HFF-Myc (cell line): ENCODE measurements at regions not wholly inside any gene's neighbourhood (a gene's known extent, or its start where the extent isn't known, plus 50 kb on each side); places are given as distances from the start of the nearest gene placed in this dataset.
"Not testable (repeated sequence)": the region's sequence is repeated elsewhere in the genome, so short reads cannot be mapped to it uniquely, and the experiment has no call there.

Experiments used
- DNase-seq: peaks from one replicate; pipeline ENCODE4 v3.0.0-alpha.2; 2011; ENCODE audit warnings: low read depth; ENCODE audit errors: extremely low read depth
- H3K4me3 ChIP-seq: replicated peaks from 2 replicates; pipeline ENCODE4 v1.5.1; 2011; ENCODE audit warnings: low read depth, mild to moderate bottlenecking, control low read depth, low read length
- CTCF ChIP-seq: IDR thresholded peaks from 2 replicates; pipeline ENCODE4 v1.5.1; 2012; ENCODE audit warnings: mild to moderate bottlenecking, low read depth, low read length, control low read depth; ENCODE audit errors: missing control alignments

DNA sequence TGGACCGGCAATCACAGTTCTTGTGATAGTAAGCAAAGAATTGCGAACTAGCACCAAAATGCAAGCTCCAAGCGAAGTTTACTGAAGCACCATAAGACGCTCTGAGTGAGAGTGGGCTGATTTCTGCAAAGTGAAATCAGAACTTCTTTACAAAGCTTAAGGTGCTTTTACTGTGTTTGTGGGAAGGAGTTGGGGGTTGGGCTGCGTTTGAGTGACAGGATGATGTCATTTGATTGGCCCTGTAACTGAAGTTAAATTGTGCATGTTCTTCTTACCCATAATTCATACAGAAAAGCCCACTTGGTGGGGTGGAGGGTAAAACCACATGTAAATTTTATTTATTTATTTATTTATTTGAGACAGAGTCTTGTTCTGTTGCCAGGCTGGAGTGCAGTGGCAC is 970.6 kb upstream of the CDH18 start:
- TF ChIP-seq CTCF, result no peak
- H3K4me3 ChIP-seq, result no peak overlapping the region
- DNase-seq, result no peak

DNA sequence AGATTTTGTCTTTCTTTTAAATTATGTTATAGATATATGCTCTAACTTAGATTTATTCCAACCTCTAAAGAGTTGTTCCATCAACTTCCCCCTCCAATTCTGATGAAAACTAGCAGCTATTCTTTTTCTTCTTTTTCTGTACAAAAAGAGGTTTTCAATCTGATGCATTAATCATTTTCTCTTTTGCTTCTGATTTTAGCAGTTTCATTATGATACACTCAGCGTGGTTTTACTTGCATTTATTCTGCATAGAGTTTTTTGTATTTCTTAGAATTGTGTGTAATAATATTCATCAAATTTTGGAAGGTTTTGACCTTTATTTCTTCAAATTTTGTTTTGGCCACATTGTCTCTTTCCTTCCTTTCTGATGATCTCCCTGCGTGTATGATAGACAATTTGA is 968.1 kb upstream of the CDH18 start:
- no peak for TF ChIP-seq CTCF
- H3K4me3 ChIP-seq, result no peak overlapping the region
- DNase-seq, result no peak

DNA sequence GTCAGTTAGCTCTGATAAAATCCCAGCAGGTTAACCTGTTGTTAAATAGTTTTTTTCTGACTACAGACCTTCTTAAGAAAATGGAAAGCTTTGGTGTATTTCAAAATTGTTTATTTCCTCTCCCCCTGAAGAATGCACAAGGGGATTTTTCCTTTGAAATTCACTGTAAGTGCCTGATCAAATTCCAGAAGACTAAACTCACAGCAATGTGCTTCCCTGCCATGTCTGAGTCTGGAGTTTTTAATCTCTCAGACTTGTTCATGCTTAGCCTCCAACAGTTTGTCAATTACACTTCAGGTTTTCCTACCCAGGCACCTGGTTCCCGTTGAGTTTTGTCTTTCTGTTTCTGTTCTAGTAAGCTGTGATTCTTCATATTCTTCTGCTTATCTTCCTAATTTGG is 961.6 kb upstream of the CDH18 start:
- DNase-seq, result no peak
- no peak overlapping the region for H3K4me3 ChIP-seq
- no peak for TF ChIP-seq CTCF

GRCh38 chr5:20943183-20943971 is 955.4 kb upstream of the CDH18 start:
- not testable (repeated sequence) for H3K4me3 ChIP-seq, DNase-seq

- not testable (repeated sequence) for H3K4me3 ChIP-seq, DNase-seq
Measured at GRCh38 chr5:20942603-20943002, 954.6 kb upstream of the CDH18 start.

DNA sequence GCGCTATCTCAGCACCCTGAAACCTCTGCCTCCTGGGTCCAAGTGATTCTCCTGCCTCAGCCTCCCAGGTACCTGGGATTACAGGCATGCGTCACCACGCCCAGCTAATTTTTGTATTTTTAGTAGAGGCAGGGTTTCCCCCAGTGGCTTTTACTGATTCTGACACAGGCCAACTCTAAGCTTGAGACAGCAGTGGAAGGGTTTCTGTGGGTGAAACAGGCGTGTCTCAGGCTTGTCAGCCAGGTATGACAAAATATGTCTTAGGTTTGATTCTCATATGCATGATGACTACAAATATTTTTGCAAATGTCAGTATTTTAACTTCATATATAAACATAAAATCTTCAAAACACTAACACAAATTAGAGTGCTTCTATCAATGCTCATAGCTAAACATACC is 952.8 kb upstream of the CDH18 start:
- not testable (repeated sequence) for DNase-seq, H3K4me3 ChIP-seq

DNA sequence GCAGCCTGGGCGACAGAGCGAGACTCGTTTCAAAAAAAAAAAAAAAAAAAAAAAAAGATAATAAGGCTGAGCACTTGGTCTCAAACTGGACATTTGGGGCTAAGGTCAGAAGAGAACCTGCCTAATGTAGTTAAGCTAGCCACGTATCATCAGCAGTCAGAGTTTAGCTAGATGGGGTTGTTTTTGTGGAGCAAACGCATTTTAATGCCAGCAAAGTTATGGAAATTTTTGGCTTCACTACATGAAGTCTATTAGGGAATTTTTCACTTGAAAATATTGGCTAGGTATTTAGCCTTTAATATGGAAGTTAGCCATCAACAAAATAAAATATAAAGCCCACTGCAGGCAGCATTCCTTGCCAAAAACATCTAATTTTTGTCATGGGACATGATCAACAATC is 902.9 kb upstream of the CDH18 start:
- not testable (repeated sequence) for DNase-seq, H3K4me3 ChIP-seq

- H3K4me3 ChIP-seq, DNase-seq: not testable (repeated sequence)
Measured at GRCh38 chr5:20875726-20876125, 887.7 kb upstream of the CDH18 start.

GRCh38 chr5:20865892-20866291 is 877.9 kb upstream of the CDH18 start:
- not testable (repeated sequence) for DNase-seq, H3K4me3 ChIP-seq

GRCh38 chr5:20833081-20833627 is 845.2 kb upstream of the CDH18 start:
- no peak for DNase-seq
- no peak overlapping the region for H3K4me3 ChIP-seq
- no peak for TF ChIP-seq CTCF
